AG04449 (cell line): ENCODE measurements at regions not wholly inside any gene's neighbourhood (a gene's known extent, or its start where the extent isn't known, plus 50 kb on each side); places are given as distances from the start of the nearest gene placed in this dataset.

ENCODE experiments used
- CTCF ChIA-PET: fragments of 350-600 bp; formaldehyde crosslinking; extraction: SDS; loops from one replicate; lab custom pipeline; 2021; ENCODE audit warnings: antibody characterized with exemption; lab: Yijun Ruan, JAX
- POLR2A ChIA-PET: fragments of 400-600, 350-600 bp; formaldehyde crosslinking; extraction: SDS; loops from one replicate; lab custom pipeline; 2020; ENCODE audit warnings: antibody characterized with exemption, inconsistent platforms; lab: Yijun Ruan, JAX
- DNase-seq: peaks from one replicate; pipeline ENCODE4 v3.0.0-alpha.2; 2010; ENCODE audit warnings: low read depth, low spot score
- H3K4me3 ChIP-seq: 2 replicates; pipeline ENCODE4 v1.5.1; 2011; ENCODE audit warnings: low read depth, mild to moderate bottlenecking, control low read depth, low read length
- TF ChIP-seq, protein P1 (sequence below): IDR thresholded peaks from one replicate; pipeline ENCODE4 v1.5.1; 2011; ENCODE audit warnings: mild to moderate bottlenecking, moderate library complexity, low read length, control low read depth, inconsistent platforms; ENCODE audit not compliant: insufficient read depth; ENCODE audit errors: missing control alignments

GRCh38 chr2:82826437-82826836 is 1632.6 kb downstream of the SUCLG1 start:
- TF ChIP-seq, protein P1, sequence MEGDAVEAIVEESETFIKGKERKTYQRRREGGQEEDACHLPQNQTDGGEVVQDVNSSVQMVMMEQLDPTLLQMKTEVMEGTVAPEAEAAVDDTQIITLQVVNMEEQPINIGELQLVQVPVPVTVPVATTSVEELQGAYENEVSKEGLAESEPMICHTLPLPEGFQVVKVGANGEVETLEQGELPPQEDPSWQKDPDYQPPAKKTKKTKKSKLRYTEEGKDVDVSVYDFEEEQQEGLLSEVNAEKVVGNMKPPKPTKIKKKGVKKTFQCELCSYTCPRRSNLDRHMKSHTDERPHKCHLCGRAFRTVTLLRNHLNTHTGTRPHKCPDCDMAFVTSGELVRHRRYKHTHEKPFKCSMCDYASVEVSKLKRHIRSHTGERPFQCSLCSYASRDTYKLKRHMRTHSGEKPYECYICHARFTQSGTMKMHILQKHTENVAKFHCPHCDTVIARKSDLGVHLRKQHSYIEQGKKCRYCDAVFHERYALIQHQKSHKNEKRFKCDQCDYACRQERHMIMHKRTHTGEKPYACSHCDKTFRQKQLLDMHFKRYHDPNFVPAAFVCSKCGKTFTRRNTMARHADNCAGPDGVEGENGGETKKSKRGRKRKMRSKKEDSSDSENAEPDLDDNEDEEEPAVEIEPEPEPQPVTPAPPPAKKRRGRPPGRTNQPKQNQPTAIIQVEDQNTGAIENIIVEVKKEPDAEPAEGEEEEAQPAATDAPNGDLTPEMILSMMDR, result no peak
- no peak for DNase-seq
- ChIA-PET CTCF (no interaction called here), POLR2A (no interaction called here)
- H3K4me3 ChIP-seq, result no peak overlapping the region

GRCh38 chr2:82825410-82826090 is 1633.5 kb downstream of the SUCLG1 start:
- POLR2A ChIA-PET, result no interaction called here
- H3K4me3 ChIP-seq, result no peak overlapping the region
- TF ChIP-seq, protein P1, result no peak
- CTCF ChIA-PET, result no interaction called here
- no peak for DNase-seq

GRCh38 chr2:82823892-82824291 is 1635.2 kb downstream of the SUCLG1 start:
- TF ChIP-seq, protein P1, result no peak
- ChIA-PET POLR2A (no interaction called here), CTCF (no interaction called here)
- no peak for DNase-seq
- H3K4me3 ChIP-seq, result no peak overlapping the region

DNA sequence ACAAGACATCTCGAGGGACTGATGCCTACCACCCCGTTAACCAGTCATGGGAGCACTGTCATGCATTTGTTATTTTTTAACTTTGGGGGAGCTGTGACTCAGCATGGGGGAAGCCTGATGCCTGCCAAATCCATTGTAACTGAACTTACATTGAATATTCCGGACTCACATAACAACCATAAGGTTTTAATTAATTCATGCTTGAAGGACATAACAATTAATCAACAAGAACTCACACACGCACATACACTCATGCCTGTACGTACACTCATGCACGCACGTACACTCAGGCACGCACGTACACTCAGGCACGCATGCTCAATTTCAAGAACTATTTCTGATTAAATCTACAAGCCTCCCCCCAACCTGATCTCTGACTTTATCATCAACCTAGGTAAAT is 1639.1 kb downstream of the SUCLG1 start:
- ChIA-PET POLR2A (no interaction called here), CTCF (no interaction called here)
- no peak for DNase-seq

GRCh38 chr2:82814146-82814545 is 1644.9 kb downstream of the SUCLG1 start:
- TF ChIP-seq, protein P1, result no peak
- POLR2A ChIA-PET, result no interaction called here
- CTCF ChIA-PET, result no interaction called here
- DNase-seq, result no peak
- no peak overlapping the region for H3K4me3 ChIP-seq

More for the DNA sequence above, 1639.1 kb downstream of the SUCLG1 start:
- no peak overlapping the region for H3K4me3 ChIP-seq
- TF ChIP-seq, protein P1, result no peak

DNA sequence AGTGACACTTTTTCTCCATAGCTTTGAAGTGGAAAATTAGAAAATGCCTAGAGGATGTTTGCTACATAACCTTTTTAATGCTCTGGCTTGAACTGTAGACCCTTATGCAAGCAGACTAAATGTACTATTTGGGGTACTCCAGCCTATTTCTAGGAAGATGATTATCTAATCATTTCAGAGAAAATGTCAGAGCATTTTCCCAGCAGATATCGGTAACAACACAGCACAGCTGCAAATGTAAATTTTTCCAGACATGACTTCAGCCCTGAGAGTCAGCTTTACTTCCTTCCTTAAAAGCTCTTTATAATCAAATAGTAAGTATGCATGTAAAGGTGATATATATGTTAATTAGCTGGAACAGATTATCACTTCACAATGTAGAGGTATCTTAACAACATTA is 1647.1 kb downstream of the SUCLG1 start:
- H3K4me3 ChIP-seq, result no peak overlapping the region
- CTCF ChIA-PET, result no interaction called here
- POLR2A ChIA-PET, result no interaction called here
- TF ChIP-seq, protein P1, result no peak
- no peak for DNase-seq
